ENCODE measurements at regions not wholly inside any gene's neighbourhood (a gene's known extent, or its start where the extent isn't known, plus 50 kb on each side); places are given as distances from the start of the nearest gene placed in this dataset.

DNA sequence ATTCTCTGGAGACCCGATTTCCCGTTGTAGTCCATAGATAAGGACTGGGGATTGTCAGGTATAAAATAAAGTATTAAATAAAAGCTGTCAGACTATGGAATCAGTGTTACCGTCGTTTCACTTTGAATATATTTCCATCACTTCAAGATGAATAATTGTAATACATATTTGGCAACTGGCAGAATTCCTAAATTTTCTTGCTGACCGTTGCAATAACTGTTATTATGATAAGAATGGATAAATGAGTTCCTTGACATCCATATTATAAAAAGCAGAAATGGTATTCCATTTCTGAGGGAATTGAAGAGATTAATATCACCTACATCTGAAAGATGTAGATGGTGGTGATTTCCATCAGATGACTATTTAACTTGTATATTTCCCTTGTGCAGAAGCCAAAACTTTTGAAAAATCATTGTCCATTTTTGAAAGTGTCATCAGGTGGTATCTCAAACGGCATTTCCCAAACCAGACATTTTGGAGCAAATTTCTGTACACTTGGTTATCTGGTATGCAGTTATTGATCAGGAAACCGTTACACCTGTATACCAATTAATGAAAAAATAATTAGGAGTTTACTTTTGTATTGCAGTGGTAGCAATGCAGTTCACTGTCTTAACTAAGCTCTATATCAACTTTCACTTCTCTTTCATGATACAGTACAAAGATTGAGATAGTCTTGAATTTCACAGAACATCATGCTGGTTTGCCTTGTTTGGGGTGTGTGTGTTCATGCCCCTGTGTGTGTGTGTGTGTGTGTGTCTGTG, 878.5 kb downstream of the PCDH18 start:
- no peak overlapping the region for H3K27ac ChIP-seq
- DNase-seq (ENCODE audit: extremely low spot score in 2 of 2): no peak
- H3K27me3 ChIP-seq: no peaks in the 10 kb centered on the region
- intact Hi-C loops (cut with DNase I): no loop called here
- TF ChIP-seq, protein P1, sequence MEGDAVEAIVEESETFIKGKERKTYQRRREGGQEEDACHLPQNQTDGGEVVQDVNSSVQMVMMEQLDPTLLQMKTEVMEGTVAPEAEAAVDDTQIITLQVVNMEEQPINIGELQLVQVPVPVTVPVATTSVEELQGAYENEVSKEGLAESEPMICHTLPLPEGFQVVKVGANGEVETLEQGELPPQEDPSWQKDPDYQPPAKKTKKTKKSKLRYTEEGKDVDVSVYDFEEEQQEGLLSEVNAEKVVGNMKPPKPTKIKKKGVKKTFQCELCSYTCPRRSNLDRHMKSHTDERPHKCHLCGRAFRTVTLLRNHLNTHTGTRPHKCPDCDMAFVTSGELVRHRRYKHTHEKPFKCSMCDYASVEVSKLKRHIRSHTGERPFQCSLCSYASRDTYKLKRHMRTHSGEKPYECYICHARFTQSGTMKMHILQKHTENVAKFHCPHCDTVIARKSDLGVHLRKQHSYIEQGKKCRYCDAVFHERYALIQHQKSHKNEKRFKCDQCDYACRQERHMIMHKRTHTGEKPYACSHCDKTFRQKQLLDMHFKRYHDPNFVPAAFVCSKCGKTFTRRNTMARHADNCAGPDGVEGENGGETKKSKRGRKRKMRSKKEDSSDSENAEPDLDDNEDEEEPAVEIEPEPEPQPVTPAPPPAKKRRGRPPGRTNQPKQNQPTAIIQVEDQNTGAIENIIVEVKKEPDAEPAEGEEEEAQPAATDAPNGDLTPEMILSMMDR (IDR thresholded peaks at IDR 0.05): no peak
- no peak for TF ChIP-seq POLR2AphosphoS5 (IDR thresholded peaks at IDR 0.05; ENCODE audit: insufficient read depth in 1 of 2, low read depth in 1 of 2)
- TF ChIP-seq POLR2A (IDR thresholded peaks at IDR 0.05): no peak
- no peaks in the 10 kb centered on the region for H3K4me1 ChIP-seq
- H3K9me3 ChIP-seq: no peaks in the 10 kb centered on the region
- H3K4me3 ChIP-seq: no peak overlapping the region
- no peaks in the 10 kb centered on the region for H3K36me3 ChIP-seq

DNA sequence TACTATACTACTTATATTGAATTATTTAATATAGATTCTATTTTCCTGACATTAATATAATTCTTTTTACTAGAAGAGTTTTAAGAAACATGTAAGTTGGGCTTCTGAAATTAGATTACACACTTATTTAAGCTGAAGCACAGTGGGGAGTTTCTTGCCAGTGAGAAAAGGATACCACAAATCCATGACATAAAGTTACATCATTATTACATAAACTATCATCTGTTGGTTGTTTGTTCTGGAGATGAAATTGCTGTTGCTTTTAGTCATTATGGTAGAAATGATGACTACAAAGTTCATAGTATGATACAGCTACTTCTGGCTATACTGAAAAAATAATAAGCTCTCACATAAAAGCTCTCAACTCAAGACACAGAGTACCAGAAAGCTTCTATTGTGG, 880.4 kb downstream of the PCDH18 start:
- TF ChIP-seq POLR2A (IDR thresholded peaks at IDR 0.05) (no peak), POLR2AphosphoS5 (IDR thresholded peaks at IDR 0.05; ENCODE audit: insufficient read depth in 1 of 2, low read depth in 1 of 2) (no peak)
- TF ChIP-seq, protein P1 (IDR thresholded peaks at IDR 0.05): no peak
- DNase-seq (ENCODE audit: extremely low spot score in 2 of 2): no peak

DNA sequence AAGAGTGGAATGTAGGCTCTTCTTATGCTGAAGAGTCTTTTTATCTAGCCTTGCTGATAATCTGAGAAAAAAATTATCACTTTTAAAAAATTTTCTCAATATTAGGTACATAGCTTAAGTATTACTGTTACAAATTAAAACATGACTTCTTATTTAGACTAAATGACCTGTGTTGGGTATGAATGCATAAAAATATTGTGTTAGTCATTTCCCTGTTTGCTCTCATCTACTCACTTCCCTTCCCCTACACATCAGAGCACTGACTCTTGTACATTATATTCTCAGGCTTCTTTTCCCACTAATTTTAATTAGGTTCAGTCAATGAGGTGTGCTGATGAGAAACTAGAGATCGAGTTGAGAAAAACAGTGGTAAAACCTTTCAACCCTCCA, 881.0 kb downstream of the PCDH18 start:
- intact Hi-C loops (cut with DNase I): no loop called here
- H3K27ac ChIP-seq: no peak overlapping the region
- DNase-seq (ENCODE audit: extremely low spot score in 2 of 2): no peak
- TF ChIP-seq POLR2A (IDR thresholded peaks at IDR 0.05) (no peak), POLR2AphosphoS5 (IDR thresholded peaks at IDR 0.05; ENCODE audit: insufficient read depth in 1 of 2, low read depth in 1 of 2) (no peak)
- TF ChIP-seq, protein P1 (IDR thresholded peaks at IDR 0.05): no peak
- no peaks in the 10 kb centered on the region for H3K36me3 ChIP-seq
- no peak overlapping the region for H3K4me3 ChIP-seq
- H3K9me3 ChIP-seq: no peaks in the 10 kb centered on the region
- no peaks in the 10 kb centered on the region for H3K4me1 ChIP-seq
- H3K27me3 ChIP-seq: no peaks in the 10 kb centered on the region

More for the DNA sequence above, 880.4 kb downstream of the PCDH18 start:
- H3K27ac ChIP-seq: no peak overlapping the region
- no peaks in the 10 kb centered on the region for H3K9me3 ChIP-seq
- no peaks in the 10 kb centered on the region for H3K4me1 ChIP-seq
- no peaks in the 10 kb centered on the region for H3K36me3 ChIP-seq
- intact Hi-C loops (cut with DNase I): no loop called here
- no peak overlapping the region for H3K4me3 ChIP-seq
- H3K27me3 ChIP-seq: no peaks in the 10 kb centered on the region

DNA sequence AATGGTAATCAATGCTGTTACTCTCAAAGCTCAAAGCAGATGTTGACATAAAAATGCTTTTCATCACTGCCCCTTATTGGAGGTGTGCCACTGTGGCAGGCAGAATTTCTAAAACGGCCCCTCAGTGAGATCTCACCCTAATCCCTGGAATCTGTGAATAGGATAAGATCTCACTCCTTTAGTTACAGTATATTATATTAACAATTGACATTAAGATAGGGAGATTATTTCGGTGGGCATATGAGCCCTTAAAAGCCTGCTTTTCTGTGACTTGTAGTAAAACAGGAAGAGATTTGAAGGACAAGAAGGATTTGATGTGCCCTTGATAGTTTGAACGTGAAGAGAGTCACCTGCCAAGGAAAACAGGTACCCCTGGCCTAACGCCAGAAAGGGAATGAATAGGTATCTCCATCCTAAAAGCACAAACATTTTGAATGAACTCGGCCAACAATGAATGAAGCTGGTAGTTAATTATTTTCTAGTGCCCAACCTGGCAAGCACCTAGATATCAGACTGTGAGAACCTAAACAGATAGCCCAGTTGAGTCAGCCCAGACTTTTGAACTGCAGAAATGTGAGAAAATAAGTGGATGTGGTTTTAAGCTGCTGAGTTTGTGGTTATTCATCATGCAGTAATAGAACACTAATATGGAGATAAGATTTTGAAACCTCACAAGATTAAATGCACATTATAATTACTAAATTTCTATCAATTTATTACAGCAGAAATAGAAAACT, 881.6 kb downstream of the PCDH18 start:
- intact Hi-C loops (cut with DNase I): no loop called here
- no peaks in the 10 kb centered on the region for H3K27me3 ChIP-seq
- H3K27ac ChIP-seq: no peak overlapping the region
- TF ChIP-seq POLR2A (IDR thresholded peaks at IDR 0.05) (no peak), POLR2AphosphoS5 (IDR thresholded peaks at IDR 0.05; ENCODE audit: insufficient read depth in 1 of 2, low read depth in 1 of 2) (no peak)
- TF ChIP-seq, protein P1 (IDR thresholded peaks at IDR 0.05): no peak
- no peak overlapping the region for H3K4me3 ChIP-seq
- no peaks in the 10 kb centered on the region for H3K4me1 ChIP-seq
- no peak for DNase-seq (ENCODE audit: extremely low spot score in 2 of 2)
- H3K36me3 ChIP-seq: no peaks in the 10 kb centered on the region
- H3K9me3 ChIP-seq: no peaks in the 10 kb centered on the region

DNA sequence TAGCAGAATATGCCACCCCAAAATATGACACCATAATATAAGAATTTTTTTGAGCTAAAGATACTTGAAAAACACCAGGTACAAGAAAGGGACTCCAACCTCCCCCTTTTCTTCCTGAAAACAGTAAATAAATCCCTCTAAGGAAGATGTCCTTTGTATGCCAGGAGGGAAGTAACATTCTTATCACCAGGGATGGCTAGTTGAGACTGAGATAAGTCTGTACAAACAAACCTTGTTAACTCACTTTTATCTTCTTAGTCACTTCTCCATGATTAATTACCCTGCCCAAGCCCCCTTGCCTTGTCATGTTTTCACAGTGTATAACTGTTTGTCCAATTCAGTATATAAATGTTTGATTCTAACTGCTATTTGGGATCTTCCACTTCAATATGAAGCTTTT, 888.0 kb downstream of the PCDH18 start:
- Histone ChIP-seq H3K27me3 (no peaks in the 10 kb centered on the region), H3K27ac (no peak overlapping the region), H3K4me3 (no peak overlapping the region), H3K36me3 (no peaks in the 10 kb centered on the region), H3K4me1 (no peaks in the 10 kb centered on the region), H3K9me3 (no peaks in the 10 kb centered on the region)
- TF ChIP-seq, protein P1 (IDR thresholded peaks at IDR 0.05): no peak
- TF ChIP-seq POLR2AphosphoS5 (IDR thresholded peaks at IDR 0.05; ENCODE audit: insufficient read depth in 1 of 2, low read depth in 1 of 2) (no peak), POLR2A (IDR thresholded peaks at IDR 0.05) (no peak)
- DNase-seq (ENCODE audit: extremely low spot score in 2 of 2): no peak
- intact Hi-C loops (cut with DNase I): no loop called here

Data from vagina (tissue), 2 donors.